DMS114 treated with DMSO at 0.1 percent for 48 hours (cell line): ENCODE measurements at regions not wholly inside any gene's neighbourhood (a gene's known extent, or its start where the extent isn't known, plus 50 kb on each side); places are given as distances from the start of the nearest gene placed in this dataset.

ENCODE experiments used
- DNase-seq: peaks from one replicate; lab custom pipeline; 2025; ENCODE audit not compliant: unreplicated experiment; lab: John Stamatoyannopoulos, UW

- no peak for DNase-seq
Observed at GRCh38 chr3:99016452-99016851, 115.0 kb upstream of the DCBLD2 start.

- no peak for DNase-seq
Observed at GRCh38 chr3:99013777-99014315, 112.4 kb upstream of the DCBLD2 start.

DNA sequence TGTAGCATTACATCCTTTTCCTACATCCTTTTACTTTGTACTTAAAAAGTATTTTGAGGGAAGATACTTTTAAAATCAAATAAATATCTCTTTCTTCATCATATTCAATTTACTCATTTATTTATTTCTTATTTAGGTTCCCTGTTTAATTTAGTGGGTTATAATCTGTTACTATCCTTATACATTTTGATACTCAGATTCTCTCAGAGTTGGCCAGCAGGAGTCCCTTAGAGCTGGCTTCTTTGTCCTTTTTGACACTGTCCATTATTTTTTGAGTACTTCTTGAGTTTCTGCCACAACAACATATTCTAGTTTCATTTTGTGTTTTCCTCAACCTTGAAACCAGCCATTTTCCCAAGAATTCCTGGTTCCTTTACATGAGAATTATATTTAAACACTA, 111.6 kb upstream of the DCBLD2 start:
- no peak for DNase-seq

GRCh38 chr3:99012051-99012450, 110.6 kb upstream of the DCBLD2 start:
- DNase-seq: no peak

GRCh38 chr3:99009851-99010250, 108.4 kb upstream of the DCBLD2 start:
- DNase-seq: no peak

DNA sequence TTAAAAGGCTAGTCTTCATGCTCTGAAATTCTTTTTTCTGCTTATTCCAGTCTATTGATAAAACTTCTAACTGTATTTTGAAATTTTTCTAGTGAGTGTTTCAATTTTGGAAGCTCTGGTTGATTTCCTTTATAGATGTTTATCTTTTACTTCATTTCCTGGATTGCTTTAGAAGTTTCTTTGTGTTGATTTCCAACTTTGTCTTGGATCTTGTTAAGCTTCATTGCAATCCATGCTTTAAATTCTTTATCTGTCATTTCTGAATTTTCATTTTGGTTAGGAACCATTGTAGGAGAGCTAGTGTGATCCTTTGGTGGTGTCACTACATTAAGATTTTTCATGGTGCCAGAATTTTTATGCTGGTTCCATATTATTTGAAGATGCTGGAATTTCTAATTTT, 105.2 kb upstream of the DCBLD2 start:
- no peak for DNase-seq

DNA sequence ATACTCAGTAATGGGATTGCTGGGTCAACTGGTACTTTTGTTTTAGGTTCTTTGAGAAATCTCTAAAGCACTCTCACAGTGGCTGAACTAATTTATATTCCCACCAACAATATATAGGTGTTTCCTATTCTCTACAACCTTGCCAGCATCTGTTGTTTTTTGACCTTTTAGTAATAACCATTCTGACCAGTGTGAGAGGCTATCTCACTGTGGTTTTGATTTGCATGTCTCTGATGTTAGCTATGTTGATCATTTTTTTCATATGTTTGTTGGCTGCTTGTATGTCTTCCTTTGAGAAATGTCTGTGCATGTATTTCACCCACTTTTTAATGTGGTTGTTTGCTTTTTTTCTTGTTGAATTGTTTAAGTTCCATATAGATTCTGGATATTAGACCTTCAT, 98.2 kb upstream of the DCBLD2 start:
- DNase-seq: no peak

DNA sequence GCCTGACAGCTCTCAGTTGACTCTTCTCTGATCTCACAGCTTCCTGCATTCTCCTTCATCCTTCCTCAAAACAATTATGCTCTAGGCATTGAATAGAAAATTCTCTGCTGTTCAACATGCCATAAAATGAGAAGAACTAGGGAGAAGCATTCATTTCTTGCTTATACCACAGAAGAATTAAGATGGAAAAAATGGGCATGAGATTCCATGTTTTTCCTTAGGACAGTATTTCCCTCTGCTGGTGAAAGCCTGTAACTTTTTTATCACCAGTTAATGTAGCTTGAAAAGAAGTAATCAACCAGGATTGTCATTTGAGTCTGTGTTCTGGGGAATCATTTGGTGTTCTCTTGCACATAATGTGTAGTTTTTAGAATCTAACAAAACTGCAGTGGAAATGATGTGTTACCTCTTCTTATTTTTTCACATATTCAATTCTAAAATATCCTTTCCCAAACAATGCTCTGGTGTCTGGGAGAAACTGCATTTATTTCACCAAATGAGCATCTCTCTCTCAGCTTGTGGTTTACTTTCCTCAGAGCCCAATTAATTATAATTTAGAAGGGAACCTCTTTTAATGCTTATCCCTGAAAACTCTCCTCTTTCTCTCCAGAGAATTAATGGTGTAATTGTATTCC, 92.8 kb upstream of the DCBLD2 start:
- DNase-seq: peak; percentile 35

- no peak for DNase-seq
Observed at GRCh38 chr3:98991393-98991792, 89.9 kb upstream of the DCBLD2 start.

GRCh38 chr3:98990657-98991056, 89.2 kb upstream of the DCBLD2 start:
- DNase-seq: no peak

DNA sequence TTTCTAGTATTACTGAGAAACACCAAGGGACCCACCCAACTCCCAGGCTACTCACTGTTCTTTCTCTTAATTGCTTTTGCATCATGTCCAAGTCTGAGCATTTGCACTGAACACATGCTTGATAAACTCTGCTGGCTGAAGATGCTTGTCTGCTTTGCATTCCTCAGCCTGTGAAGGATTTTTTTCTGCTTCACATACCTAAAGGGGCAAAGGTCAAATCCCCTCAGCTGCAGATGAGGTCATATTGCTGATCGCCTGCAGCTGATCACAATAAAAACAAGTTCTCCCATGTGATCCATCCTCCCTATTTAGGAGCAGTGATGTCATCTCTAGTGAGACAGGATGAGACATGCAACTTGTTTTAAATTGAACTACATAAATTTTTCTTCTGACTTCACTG, 84.6 kb upstream of the DCBLD2 start:
- DNase-seq: no peak

GRCh38 chr3:98985431-98985830, 83.9 kb upstream of the DCBLD2 start:
- no peak for DNase-seq

DNA sequence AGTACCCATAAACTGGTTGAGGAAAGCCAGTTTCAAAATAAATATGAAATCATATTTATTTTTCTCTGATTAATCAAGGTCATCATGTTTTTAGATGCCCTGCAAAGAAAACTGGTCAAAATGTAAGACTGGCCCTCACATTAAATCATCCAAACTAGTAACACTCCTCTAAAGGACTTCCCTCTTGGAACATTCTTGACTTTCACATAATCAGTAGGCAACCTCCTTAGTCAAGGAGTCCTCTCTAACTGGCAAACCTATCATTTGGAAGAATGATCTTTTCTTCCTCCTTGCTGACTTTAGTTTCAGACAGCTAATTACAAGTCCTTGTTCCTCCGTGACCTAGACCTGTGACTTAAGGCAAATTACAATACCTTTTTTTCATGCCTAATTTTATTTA, 82.5 kb upstream of the DCBLD2 start:
- DNase-seq: no peak

DNA sequence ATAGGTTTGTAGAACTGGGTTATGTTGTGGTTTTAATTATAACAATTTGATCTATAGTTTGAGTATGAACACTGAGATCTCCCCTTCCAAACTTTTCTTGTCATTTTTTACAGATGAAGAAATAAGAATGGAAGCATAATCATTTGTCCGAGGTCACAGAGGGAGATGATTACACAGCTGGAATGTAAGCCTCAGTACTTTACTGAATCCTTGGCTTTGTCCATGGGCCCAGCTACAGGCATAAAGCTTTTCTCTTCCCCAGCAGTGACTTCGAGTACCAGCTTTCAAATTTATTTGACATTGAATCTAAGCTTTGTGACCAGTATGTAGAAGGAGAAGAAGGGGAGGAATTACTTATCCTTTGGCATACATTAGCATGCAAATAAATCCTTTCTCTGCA, 80.9 kb upstream of the DCBLD2 start:
- DNase-seq: no peak

GRCh38 chr3:98980915-98981596, 79.6 kb upstream of the DCBLD2 start:
- no peak for DNase-seq

GRCh38 chr3:98979296-98979695, 77.8 kb upstream of the DCBLD2 start:
- no peak for DNase-seq

GRCh38 chr3:98978068-98978811, 76.7 kb upstream of the DCBLD2 start:
- no peak for DNase-seq

- no peak for DNase-seq
Observed at GRCh38 chr3:98977520-98977919, 76.0 kb upstream of the DCBLD2 start.

GRCh38 chr3:98974442-98974841, 72.9 kb upstream of the DCBLD2 start:
- DNase-seq: no peak

GRCh38 chr3:98972720-98973119, 71.2 kb upstream of the DCBLD2 start:
- no peak for DNase-seq

- DNase-seq: no peak
Observed at GRCh38 chr3:98972155-98972554, 70.7 kb upstream of the DCBLD2 start.

- DNase-seq: no peak
Observed at GRCh38 chr3:98971169-98971681, 69.7 kb upstream of the DCBLD2 start.
